ENCODE measurements at regions not wholly inside any gene's neighbourhood (a gene's known extent, or its start where the extent isn't known, plus 50 kb on each side); places are given as distances from the start of the nearest gene placed in this dataset.

DNA sequence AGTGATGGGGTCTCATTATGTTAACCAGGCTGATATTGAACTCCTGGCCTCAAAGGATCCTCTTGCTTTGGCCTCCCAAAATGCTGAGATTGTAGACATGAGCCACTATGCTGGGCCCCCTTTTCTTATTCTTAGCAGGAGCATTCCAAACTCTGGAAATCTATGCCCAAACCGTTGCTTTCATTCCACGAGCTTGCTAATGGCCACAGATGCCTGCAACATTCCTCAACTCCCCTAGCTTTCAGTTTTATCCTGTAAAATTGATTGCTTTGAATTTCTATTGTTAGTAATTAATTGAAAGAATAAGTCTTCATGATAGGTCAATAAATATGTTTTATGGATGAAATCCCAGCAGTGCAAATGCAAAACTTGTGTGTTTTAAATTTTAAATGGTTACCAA lies 564.8 kb upstream of the WWC1 start:
- POLR2A ChIA-PET, result no interaction called here
- H2AFZ ChIP-seq (ENCODE audit: low read length), result no peak overlapping the region
- CTCF ChIA-PET (ENCODE audit: low intra/inter-chr PET ratio, low total read pairs), result no interaction called here
- FAIRE-seq, result no peak
- no peaks in the 10 kb centered on the region for H4K20me1 ChIP-seq (ENCODE audit: insufficient read depth, low read length)
- no peak overlapping the region for H3K9ac ChIP-seq (ENCODE audit: insufficient read depth, low read depth, low read length)
- TF ChIP-seq KDM5B (CRISPR knock-in tag; IDR thresholded peaks at IDR 0.05; ENCODE audit: borderline replicate concordance) (no peak), ZNF333 (CRISPR knock-in tag; IDR thresholded peaks at IDR 0.05; ENCODE audit: borderline replicate concordance) (no peak), KAT2B (IDR thresholded peaks at IDR 0.05; ENCODE audit: borderline replicate concordance, low read depth, low read length) (no peak), SP140L (CRISPR knock-in tag; IDR thresholded peaks at IDR 0.05; ENCODE audit: borderline replicate concordance) (no peak), IRX3 (CRISPR knock-in tag; IDR thresholded peaks at IDR 0.05; ENCODE audit: borderline replicate concordance, low read depth) (no peak), TCF12 (IDR thresholded peaks at IDR 0.05) (no peak), TCF12 (CRISPR knock-in tag; IDR thresholded peaks at IDR 0.05) (no peak), HES4 (CRISPR knock-in tag; IDR thresholded peaks at IDR 0.05; ENCODE audit: borderline replicate concordance) (no peak), JDP2 (CRISPR knock-in tag; IDR thresholded peaks at IDR 0.05; ENCODE audit: borderline replicate concordance) (no peak), DMAP1 (CRISPR knock-in tag; IDR thresholded peaks at IDR 0.05) (no peak), KLF11 (CRISPR knock-in tag; IDR thresholded peaks at IDR 0.05) (no peak), ZNF501 (CRISPR knock-in tag; IDR thresholded peaks at IDR 0.05) (no peak), ZNF33A (CRISPR knock-in tag; IDR thresholded peaks at IDR 0.05; ENCODE audit: borderline replicate concordance) (no peak), ZNF83 (CRISPR knock-in tag; IDR thresholded peaks at IDR 0.05; ENCODE audit: borderline replicate concordance) (no peak)
- TF ChIP-seq, protein P1, sequence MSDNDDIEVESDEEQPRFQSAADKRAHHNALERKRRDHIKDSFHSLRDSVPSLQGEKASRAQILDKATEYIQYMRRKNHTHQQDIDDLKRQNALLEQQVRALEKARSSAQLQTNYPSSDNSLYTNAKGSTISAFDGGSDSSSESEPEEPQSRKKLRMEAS (IDR thresholded peaks at IDR 0.05), result no peak
- H3K36me3 ChIP-seq (replicated peaks in 1 of 2; ENCODE audit: control insufficient read depth in 1 of 2, insufficient read depth in 2 of 2, low read length in 2 of 2), result no peaks in the 10 kb centered on the region
- no peak overlapping the region for H3K4me2 ChIP-seq (ENCODE audit: low read depth, low read length)
- H3K9me3 ChIP-seq (ENCODE audit: low read length), result no peaks in the 10 kb centered on the region
- no peaks in the 10 kb centered on the region for H3K4me1 ChIP-seq (ENCODE audit: insufficient read depth, low read length)
- DNase-seq (ENCODE audit: low spot score), result no peak
- H3K4me3 ChIP-seq (replicated peaks in 1 of 3; ENCODE audit: insufficient read depth in 1 of 3, low read depth in 2 of 3, low read length in 3 of 3), result no peak overlapping the region
- no peak for ATAC-seq
- BruUV-seq (replicated peaks), result no TSS peak
- in situ Hi-C loops (cut with HindIII; ENCODE audit: extremely low pct_ligation_motif_present, low pct_unique_long_range_greater_than_20kb), result loop anchor here (10.0 kb wide), 2 partner anchors 298 to 498 kb away; no protein-coding TSS in a partner anchor
- intact Hi-C loops (cut with micrococcal nuclease; ENCODE audit: unreplicated experiment), result no loop called here
- WGBS (ENCODE audit: low lambda C conversion rate), result 0% methylated on average over 2 of the region's 2 CpGs
- no peaks in the 10 kb centered on the region for H3K27me3 ChIP-seq (ENCODE audit: control insufficient read depth in 1 of 2, insufficient read depth in 2 of 2, low read length in 2 of 2)
- H3K27ac ChIP-seq (ENCODE audit: extremely low read length, insufficient read depth, low read length), result no peak overlapping the region
- H3K79me2 ChIP-seq (ENCODE audit: insufficient read depth, low read length), result no peaks in the 10 kb centered on the region
